NT2/D1 (cell line): ENCODE measurements at regions not wholly inside any gene's neighbourhood (a gene's known extent, or its start where the extent isn't known, plus 50 kb on each side); places are given as distances from the start of the nearest gene placed in this dataset.

ENCODE experiments used
- YY1 ChIP-seq: IDR thresholded peaks from 2 replicates; pipeline ENCODE4 v1.6.1; 2011; ENCODE audit not compliant: insufficient read length, insufficient read depth
- ZNF274 ChIP-seq: IDR thresholded peaks from 2 replicates; pipeline ENCODE4 v1.6.1; 2011; ENCODE audit warnings: mild to moderate bottlenecking, low read depth, low read length

GRCh38 chr2:94767336-94767735 is 103.9 kb upstream of the TEKT4 start:
- TF ChIP-seq YY1 = no peak
- no peak for TF ChIP-seq ZNF274
